ENCODE measurements at regions not wholly inside any gene's neighbourhood (a gene's known extent, or its start where the extent isn't known, plus 50 kb on each side); places are given as distances from the start of the nearest gene placed in this dataset.

DNA sequence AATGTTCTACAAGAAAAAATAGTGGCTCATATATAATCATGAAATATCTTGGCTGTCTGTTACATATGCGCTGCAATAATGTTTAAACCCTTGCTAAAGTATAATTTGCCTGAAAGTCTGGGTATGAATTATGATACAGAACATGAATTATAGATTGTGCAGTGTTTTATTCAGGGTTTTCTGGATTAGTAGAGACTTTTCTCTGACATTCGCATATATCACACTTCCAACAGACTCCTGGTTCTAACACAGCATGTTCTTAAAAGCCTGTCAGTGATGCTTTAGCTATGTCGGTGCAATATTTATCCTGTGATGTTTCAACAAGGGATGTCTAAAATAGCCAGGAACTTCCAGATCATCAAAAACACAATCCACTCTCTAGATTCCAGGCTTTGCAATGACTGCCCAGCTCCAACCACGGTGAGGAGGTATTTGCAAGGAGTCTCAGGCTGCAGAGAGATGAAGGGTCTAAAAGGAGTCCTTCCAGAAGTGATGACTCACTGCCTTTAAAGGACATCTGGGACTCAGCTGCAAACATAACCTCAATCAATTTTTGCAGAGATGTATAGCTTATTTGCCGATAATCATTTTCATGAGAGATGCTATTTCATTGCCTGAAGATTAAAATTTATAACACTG is 69.4 kb downstream of the RWDD4 start:
- H3K27me3 Mint-ChIP-seq (ENCODE audit: low read depth in 3 of 3) = peaks cover 0 to 4% (median 1%) of the 10 kb centered on the region in 3 donors
- H3K4me1 Mint-ChIP-seq = no peaks in the 10 kb centered on the region
- Histone ChIP-seq H3K79me2 (ENCODE audit: insufficient read depth, low read length) (no peaks in the 10 kb centered on the region), H3K9me3 (replicated peaks in 1 of 2; ENCODE audit: control insufficient read depth in 1 of 2, insufficient read depth in 1 of 2, low read length in 2 of 2) (no peaks in the 10 kb centered on the region), H3K4me1 (ENCODE audit: control insufficient read depth in 1 of 2, insufficient read depth in 2 of 2, low read length in 2 of 2) (no peaks in the 10 kb centered on the region), H3K4me3 (replicated peaks in 1 of 3; ENCODE audit: low read depth in 2 of 3, low read length in 3 of 3) (no peak overlapping the region), H3K36me3 (replicated peaks in 1 of 2; ENCODE audit: control insufficient read depth in 1 of 2, insufficient read depth in 2 of 2, low read length in 2 of 2) (no peaks in the 10 kb centered on the region), H2AFZ (ENCODE audit: insufficient read depth, low read depth, low read length, poor library complexity, severe bottlenecking) (no peak overlapping the region), H4K20me1 (ENCODE audit: insufficient read depth, low read length) (no peaks in the 10 kb centered on the region), H3K27me3 (ENCODE audit: control insufficient read depth in 2 of 2, insufficient read depth in 2 of 2, low read length in 2 of 2) (no peaks in the 10 kb centered on the region), H3K4me2 (replicated peaks; ENCODE audit: extremely low read depth, low read length, poor library complexity, severe bottlenecking) (no peak overlapping the region), H3K9ac (ENCODE audit: insufficient read depth, low read length, poor library complexity, severe bottlenecking) (no peak overlapping the region), H3K27ac (ENCODE audit: low read depth in 1 of 2, low read length in 2 of 2) (no peak overlapping the region)
- intact Hi-C loops (cut with micrococcal nuclease) = no loop called here
- no peaks in the 10 kb centered on the region for H3K36me3 Mint-ChIP-seq
- no CpG with 5 or more reads among the region's 5 CpGs for WGBS (ENCODE audit: insufficient coverage)
- H3K27ac Mint-ChIP-seq = no peak overlapping the region
- no peak for DNase-seq
- H3K4me3 Mint-ChIP-seq = no peak overlapping the region
- H3K9me3 Mint-ChIP-seq = peaks cover 0 to 4% (median 2%) of the 10 kb centered on the region in 7 donors
- TF ChIP-seq, protein P1, sequence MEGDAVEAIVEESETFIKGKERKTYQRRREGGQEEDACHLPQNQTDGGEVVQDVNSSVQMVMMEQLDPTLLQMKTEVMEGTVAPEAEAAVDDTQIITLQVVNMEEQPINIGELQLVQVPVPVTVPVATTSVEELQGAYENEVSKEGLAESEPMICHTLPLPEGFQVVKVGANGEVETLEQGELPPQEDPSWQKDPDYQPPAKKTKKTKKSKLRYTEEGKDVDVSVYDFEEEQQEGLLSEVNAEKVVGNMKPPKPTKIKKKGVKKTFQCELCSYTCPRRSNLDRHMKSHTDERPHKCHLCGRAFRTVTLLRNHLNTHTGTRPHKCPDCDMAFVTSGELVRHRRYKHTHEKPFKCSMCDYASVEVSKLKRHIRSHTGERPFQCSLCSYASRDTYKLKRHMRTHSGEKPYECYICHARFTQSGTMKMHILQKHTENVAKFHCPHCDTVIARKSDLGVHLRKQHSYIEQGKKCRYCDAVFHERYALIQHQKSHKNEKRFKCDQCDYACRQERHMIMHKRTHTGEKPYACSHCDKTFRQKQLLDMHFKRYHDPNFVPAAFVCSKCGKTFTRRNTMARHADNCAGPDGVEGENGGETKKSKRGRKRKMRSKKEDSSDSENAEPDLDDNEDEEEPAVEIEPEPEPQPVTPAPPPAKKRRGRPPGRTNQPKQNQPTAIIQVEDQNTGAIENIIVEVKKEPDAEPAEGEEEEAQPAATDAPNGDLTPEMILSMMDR (IDR thresholded peaks at IDR 0.05) = no peak

Data from CD14-positive monocyte (primary cell).